Vagina (tissue), 2 donors: ENCODE measurements at regions not wholly inside any gene's neighbourhood (a gene's known extent, or its start where the extent isn't known, plus 50 kb on each side); places are given as distances from the start of the nearest gene placed in this dataset.
"Not testable (repeated sequence)": the region's sequence is repeated elsewhere in the genome, so short reads cannot be mapped to it uniquely, and the experiment has no call there.

Experiments used
- POLR2A ChIP-seq, 2 donors: fragments of 450-650 bp; IDR thresholded peaks; one replicate each; pipeline ENCODE4 v1.6.1; 2017; ENCODE audit warnings: antibody characterized with exemption in 2 of 2, mild to moderate bottlenecking in 2 of 2, moderate library complexity in 2 of 2
- POLR2AphosphoS5 ChIP-seq, 2 donors: sonication (generic); formaldehyde crosslinking; IDR thresholded peaks; one replicate each; pipeline ENCODE4 v1.9.0; 2017; ENCODE audit warnings: antibody characterized with exemption in 2 of 2, mild to moderate bottlenecking in 2 of 2, low read depth in 1 of 2; ENCODE audit not compliant: insufficient read depth in 1 of 2
- TF ChIP-seq, protein P1 (sequence below), 3 experiments: fragments of 450-650 bp in 2 of 3; fragments of 200-600 bp in 1 of 3; sonication (generic) in 1 of 3; IDR thresholded peaks; one replicate each; pipeline ENCODE4 v1.5.1; 2017 to 2019; ENCODE audit warnings: antibody characterized with exemption in 3 of 3, mild to moderate bottlenecking in 2 of 3, moderate library complexity in 2 of 3

GRCh38 chr20:25965203-25965602, 268.6 kb upstream of the ZNF337 start:
- TF ChIP-seq POLR2A (IDR thresholded peaks at IDR 0.05); POLR2AphosphoS5 (IDR thresholded peaks at IDR 0.05; ENCODE audit: insufficient read depth in 1 of 2, low read depth in 1 of 2): not testable (repeated sequence)
- TF ChIP-seq, protein P1, sequence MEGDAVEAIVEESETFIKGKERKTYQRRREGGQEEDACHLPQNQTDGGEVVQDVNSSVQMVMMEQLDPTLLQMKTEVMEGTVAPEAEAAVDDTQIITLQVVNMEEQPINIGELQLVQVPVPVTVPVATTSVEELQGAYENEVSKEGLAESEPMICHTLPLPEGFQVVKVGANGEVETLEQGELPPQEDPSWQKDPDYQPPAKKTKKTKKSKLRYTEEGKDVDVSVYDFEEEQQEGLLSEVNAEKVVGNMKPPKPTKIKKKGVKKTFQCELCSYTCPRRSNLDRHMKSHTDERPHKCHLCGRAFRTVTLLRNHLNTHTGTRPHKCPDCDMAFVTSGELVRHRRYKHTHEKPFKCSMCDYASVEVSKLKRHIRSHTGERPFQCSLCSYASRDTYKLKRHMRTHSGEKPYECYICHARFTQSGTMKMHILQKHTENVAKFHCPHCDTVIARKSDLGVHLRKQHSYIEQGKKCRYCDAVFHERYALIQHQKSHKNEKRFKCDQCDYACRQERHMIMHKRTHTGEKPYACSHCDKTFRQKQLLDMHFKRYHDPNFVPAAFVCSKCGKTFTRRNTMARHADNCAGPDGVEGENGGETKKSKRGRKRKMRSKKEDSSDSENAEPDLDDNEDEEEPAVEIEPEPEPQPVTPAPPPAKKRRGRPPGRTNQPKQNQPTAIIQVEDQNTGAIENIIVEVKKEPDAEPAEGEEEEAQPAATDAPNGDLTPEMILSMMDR (IDR thresholded peaks at IDR 0.05): not testable (repeated sequence)
